ENCODE measurements at regions not wholly inside any gene's neighbourhood (a gene's known extent, or its start where the extent isn't known, plus 50 kb on each side); places are given as distances from the start of the nearest gene placed in this dataset.

DNA sequence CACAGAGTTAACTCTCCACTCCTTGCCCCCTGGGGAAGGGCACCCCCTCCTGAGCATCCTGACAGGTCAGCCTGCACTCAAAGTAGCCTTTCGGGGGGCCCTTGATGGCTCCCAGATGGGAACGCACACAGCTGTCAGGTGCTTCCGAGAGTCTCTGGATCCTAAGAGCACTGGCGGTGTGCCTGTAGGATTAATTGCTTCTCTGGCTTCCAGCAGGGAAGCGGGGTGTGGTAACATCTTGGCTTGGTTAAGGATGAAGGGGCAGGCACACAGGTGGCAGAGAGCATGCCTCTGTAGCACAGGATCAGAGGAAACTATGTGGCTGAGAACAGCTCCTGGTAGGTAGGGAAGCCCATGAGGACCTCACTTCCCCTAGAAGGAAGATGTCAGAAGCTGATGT is 199.8 kb downstream of the MIAT start:
- TF ChIP-seq GATA3 (IDR thresholded peaks at IDR 0.05; ENCODE audit: low read depth, low read length) (no peak), GATA2 (IDR thresholded peaks at IDR 0.05; ENCODE audit: low read depth, low read length) (no peak)

DNA sequence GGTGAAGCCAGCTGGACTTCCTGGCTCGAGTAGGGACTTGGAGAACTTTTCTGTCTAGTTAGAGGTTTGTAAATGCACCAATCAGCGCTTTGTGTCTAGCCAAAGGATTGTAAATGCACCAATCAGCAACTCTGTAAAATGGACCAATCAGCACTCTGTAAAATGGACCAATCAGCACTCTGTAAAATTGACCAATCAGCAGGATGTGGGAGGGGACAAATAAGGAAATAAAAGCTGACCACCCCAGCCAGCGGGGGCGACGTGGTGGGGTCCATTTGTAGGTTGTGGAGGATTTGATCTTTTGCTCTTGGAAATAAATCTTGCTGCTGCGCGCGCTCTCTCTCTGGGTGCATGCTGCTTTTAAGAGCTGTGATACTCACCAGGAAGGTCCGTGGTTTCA is 202.9 kb downstream of the MIAT start:
- no peak for TF ChIP-seq GATA3 (IDR thresholded peaks at IDR 0.05; ENCODE audit: low read depth, low read length)
- TF ChIP-seq GATA2 (IDR thresholded peaks at IDR 0.05; ENCODE audit: low read depth, low read length) = no peak

DNA sequence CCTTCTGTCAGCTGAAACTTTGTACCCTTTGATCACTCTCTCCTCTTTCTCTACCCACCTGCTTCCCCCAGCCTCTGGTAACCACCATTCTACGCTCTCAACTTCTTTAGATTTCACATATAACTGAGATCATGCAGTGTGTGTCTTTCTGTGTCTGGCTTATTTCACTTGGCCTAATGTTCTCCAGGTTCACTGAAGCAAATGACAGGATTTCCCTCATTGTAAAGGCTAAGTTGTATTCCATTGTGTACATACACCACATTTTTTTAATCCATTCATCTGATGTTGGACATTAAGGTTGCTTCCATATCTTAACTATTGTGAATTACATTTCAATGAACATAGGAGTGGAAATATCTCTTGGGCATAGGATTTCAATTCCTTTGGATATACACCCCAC is 207.6 kb downstream of the MIAT start:
- TF ChIP-seq GATA2 (IDR thresholded peaks at IDR 0.05; ENCODE audit: low read depth, low read length) = no peak
- TF ChIP-seq GATA3 (IDR thresholded peaks at IDR 0.05; ENCODE audit: low read depth, low read length) = no peak

DNA sequence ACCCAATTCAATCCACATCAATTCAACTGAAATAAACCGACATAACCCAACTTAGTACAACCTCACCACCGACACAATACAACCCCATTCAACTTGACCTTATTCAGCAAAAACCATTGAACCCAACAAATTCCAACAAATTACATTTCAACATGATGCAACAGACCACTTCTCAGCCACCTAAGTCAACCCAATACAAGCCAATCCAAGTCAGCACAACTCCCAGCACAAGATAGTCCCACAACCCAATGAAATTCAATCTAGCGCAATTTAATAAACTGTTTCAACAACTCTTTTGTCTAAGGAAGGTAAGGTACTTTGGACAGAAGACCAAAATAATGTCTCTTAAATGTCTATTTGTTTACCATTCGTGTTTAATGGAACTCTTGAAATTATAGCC is 226.0 kb downstream of the MIAT start:
- TF ChIP-seq GATA2 (IDR thresholded peaks at IDR 0.05; ENCODE audit: low read depth, low read length) = no peak
- TF ChIP-seq GATA3 (IDR thresholded peaks at IDR 0.05; ENCODE audit: low read depth, low read length) = no peak

DNA sequence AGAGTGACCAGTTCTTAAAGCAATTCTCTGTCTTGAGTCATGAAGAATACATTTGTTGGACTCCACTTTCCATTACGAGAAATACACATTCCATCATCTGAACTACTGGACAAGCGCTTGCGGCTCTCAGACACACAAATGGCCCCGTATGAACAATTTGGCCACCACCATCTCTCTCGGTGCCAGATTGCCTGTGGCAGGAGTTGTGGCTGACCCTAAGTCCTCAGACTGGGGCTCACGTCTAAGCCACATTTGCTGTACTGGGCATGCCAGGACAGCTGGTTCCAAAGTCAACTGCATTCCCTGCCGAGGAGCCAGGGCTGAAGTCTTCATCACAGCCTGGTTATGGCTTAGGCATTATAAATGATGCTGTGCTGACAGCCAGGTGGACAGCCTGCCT is 227.5 kb downstream of the MIAT start:
- TF ChIP-seq GATA3 (IDR thresholded peaks at IDR 0.05; ENCODE audit: low read depth, low read length) (no peak), GATA2 (IDR thresholded peaks at IDR 0.05; ENCODE audit: low read depth, low read length) (no peak)

DNA sequence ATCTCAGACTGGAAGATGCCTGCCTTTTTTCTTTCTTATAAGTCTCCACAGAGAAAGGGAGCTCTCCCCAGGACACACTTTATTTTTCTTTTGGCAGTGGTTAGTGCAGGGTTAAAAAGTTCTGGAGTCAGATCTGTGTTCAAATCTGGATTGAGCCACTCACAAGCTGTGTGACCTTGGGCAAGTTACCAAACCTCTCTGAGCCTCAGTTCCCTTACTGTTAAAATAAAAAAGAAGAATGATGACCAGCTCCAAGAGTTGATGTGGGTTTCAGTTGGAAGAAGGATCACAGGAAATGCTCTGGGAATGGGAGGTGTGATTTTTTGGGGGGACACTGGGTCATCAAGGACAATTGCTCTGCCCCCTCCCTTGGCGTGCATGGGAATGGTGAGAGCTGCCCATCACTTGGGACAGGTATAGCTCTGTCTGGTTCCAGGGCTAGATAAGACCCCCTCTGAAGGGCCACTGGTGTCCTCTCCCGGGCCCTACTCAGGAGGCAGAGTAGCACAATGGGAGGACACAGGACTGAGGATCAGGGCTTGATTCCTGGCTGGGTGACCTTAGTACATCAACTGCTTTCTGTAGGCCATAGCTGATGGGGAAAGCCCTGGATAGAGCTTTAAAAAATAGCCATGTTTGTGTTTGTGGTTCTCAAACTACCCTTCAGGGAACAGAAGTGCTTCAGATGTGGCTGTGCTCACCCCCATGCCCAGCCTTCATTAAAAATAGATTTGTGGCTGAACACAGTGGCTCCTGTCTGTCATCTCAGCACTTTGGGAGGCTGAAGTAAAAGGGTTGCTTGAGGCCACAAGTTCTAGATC is 228.3 kb downstream of the MIAT start:
- TF ChIP-seq GATA2 (IDR thresholded peaks at IDR 0.05; ENCODE audit: low read depth, low read length) (no peak), GATA3 (IDR thresholded peaks at IDR 0.05; ENCODE audit: low read depth, low read length) (no peak)

DNA sequence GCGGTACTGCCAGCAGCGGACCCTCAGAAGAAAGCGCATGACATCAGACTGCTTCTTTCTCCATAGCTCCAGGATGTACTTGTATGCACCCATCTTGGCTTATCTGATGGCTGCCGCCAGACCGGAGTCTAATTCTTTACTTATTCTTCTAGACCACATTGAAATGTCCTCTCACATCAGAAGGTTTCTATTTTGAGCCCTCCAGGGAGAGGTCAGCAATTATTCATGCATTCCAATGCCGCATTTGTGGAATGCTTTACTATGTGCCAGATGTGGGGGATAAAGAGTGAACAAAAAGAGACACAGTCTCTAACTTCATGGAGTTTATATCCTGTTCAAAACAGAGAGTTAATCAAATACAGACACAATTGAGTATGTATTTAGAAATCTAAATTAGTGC is 230.1 kb downstream of the MIAT start:
- TF ChIP-seq GATA2 (IDR thresholded peaks at IDR 0.05; ENCODE audit: low read depth, low read length) = no peak
- no peak for TF ChIP-seq GATA3 (IDR thresholded peaks at IDR 0.05; ENCODE audit: low read depth, low read length)

DNA sequence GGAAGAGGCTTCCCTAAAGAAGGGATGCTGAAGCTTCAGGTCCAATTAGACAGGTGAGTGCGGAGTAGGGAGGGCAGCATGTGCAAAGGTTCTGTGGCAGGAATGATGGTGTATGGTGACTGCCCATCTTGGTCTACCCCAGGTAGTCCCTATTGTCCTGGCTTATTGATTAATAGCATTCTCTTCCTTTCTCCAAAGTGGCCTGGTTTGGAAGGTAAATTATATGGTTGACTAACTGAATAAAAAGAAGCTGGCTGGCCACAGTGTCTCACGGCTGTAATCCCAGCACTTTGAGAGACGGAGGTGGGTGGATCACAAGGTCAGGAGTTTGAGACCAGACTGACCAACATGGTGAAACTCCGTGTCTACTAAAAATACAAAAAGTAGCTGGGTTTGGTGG is 230.5 kb downstream of the MIAT start:
- TF ChIP-seq GATA3 (IDR thresholded peaks at IDR 0.05; ENCODE audit: low read depth, low read length) (no peak), GATA2 (IDR thresholded peaks at IDR 0.05; ENCODE audit: low read depth, low read length) (no peak)

DNA sequence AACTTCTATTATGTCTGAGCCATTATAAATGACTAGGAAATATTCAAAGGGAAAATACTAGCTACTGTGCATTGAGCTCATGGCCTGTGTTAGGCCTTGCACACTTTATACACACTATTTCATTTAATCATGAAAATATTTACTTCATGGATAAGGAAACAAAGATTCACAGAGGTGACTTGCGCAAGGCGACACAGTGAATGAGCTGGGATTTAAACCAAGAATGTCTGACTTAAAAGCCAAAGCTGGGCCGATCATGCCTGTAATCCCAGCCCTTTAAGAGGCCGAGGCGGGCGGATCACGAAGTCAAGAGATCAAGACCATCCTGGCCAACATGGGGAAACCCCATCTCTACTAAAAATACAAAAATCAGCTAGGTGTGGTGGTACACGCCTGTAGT is 231.5 kb downstream of the MIAT start:
- TF ChIP-seq GATA2 (IDR thresholded peaks at IDR 0.05; ENCODE audit: low read depth, low read length) (no peak), GATA3 (IDR thresholded peaks at IDR 0.05; ENCODE audit: low read depth, low read length) (no peak)

DNA sequence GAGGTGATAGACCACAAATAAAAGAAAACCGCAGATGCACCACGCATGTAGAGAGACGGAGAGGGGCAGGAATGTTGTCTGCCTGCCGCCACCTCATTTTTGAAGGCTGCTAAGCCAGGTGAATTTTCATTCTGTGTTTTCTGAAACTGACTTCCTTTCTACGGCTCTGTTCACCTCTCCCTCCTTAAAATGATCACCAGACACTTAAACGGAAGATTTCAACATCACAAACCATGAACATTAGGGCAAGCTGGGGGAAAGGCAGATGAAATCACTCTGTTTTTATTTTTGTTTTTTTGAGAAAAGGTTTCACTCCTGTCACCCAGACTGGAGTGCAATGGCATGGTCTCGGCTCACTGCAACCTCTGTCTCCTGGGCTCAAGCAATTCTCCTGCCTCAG is 232.4 kb downstream of the MIAT start:
- no peak for TF ChIP-seq GATA2 (IDR thresholded peaks at IDR 0.05; ENCODE audit: low read depth, low read length)
- no peak for TF ChIP-seq GATA3 (IDR thresholded peaks at IDR 0.05; ENCODE audit: low read depth, low read length)

DNA sequence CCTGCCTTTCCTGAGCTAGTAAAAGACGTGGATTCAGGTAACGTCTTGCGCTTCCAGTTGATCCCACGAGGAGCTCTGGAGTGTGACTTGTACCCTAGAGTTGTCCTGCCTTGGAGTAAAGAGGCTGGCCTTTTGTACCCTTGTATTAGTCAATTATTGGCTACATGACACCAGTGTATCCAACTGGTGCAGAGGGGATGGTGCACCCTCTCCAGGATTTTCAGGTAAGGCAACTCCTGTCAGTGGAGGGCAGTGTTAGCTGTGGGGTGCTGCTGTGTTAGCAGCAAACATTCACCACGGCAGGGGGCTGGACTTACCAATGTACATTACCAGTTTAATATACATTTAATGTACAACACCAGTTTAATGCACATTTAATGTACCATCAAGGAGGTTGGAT is 233.5 kb downstream of the MIAT start:
- no peak for TF ChIP-seq GATA2 (IDR thresholded peaks at IDR 0.05; ENCODE audit: low read depth, low read length)
- no peak for TF ChIP-seq GATA3 (IDR thresholded peaks at IDR 0.05; ENCODE audit: low read depth, low read length)

DNA sequence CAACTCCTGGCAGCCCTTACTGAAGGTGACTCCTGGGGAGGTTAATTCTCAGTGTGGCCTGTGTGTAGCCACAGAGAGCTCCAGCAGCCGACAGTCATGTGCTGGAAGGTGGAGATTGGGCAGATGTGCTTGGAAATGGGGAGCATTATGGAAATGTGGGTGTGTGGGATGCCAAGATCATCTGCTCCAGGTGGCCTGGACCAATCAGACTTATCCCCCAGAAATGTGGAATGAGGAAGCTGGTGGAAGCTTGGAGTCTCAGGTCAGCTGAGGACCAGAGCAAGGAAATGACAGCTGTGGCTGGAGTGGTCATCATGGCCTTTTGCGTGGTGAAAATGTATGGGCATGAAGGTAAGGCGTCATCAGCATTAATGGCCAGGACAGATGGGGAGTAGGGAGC is 234.0 kb downstream of the MIAT start:
- TF ChIP-seq GATA2 (IDR thresholded peaks at IDR 0.05; ENCODE audit: low read depth, low read length) = no peak
- TF ChIP-seq GATA3 (IDR thresholded peaks at IDR 0.05; ENCODE audit: low read depth, low read length) = no peak

DNA sequence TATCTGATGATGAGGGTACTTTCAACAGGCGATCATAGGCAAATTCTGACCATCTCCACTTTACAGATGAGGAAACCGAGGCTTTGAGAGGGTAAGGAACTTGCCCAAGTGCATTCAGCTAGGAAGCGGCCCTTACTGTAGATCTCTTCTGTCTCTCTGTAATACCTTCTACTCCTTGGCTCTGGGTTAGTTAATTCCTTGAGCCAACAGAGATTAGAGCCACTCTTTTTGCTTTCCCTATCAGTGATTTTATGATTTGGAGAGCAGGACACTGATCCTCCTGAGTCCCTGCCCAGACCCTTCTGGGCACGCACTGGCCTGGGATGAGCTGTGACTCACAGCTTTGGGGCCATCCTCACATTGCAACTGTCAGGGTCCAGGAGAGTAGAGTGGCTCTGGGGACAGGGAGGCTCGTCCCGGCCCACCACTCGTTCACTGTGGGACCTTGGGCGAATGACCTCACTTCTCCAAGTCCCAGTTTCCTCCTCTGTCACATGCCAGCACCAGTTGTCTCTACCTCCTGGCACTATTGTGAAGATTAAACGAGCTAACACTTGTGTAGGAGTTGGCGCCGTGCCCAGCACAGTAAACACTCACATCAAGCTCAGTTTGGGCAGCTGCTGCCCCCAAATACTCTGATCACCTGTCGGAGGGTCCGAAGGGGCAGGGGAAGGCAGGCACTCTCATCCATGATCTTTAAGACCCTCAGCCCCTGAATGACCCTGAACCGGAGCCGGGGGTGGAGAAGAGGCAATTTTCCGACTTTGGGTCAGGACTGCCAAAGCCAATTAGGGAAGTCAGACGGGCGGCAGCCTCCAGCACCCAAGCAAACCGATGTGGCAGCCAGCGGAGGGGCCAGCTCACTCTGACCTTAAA is 235.0 kb downstream of the MIAT start:
- TF ChIP-seq GATA2 (IDR thresholded peaks at IDR 0.05; ENCODE audit: low read depth, low read length) (no peak), GATA3 (IDR thresholded peaks at IDR 0.05; ENCODE audit: low read depth, low read length) (no peak)

DNA sequence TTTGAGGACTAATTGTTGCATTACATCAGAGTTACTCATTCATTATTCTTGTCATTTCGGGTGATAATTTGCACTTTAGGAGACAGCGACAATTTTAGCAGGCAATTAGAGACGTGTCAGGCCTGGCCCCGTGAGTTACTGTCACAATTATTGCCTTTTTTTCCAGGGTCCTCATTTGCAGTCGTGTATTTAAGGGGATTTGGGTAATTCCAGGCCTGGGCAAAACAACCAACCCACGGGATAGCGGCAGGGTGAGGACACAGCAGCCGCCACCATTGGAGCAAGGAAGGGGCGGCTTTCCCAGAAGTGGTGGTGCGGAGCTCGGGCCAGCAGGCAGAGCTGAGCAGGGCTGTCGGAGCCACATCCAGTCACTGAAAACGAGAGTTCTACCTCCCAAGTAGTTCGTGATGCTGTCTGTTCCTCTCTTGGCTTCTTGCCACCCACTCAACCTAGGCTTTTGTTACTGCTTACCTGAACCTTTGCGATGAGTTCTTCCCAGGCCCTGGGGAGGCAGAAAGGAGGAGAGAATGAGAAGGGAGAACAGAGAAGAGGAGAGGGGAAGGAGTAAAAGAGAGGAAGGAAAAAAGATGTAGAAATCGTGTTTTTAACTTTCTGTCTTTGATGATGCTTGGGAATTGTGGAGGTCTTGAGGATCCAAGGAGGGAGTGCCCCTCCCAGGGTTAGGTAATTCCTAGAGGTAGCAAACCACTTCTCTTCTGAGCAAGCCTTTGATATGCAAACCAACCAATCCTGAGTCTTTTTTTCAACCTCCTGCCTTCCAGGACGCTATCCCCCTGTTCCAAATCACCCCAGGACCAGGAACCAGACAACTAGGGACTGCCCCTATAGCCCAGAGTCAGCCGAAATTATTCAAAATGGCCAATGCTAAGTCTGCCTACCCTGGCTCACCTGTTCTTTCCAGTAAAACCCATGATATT is 236.1 kb downstream of the MIAT start:
- TF ChIP-seq GATA3 (IDR thresholded peaks at IDR 0.05; ENCODE audit: low read depth, low read length) = no peak
- TF ChIP-seq GATA2 (IDR thresholded peaks at IDR 0.05; ENCODE audit: low read depth, low read length) = no peak
